Keratinocyte (primary cell): ENCODE measurements at regions not wholly inside any gene's neighbourhood (a gene's known extent, or its start where the extent isn't known, plus 50 kb on each side); places are given as distances from the start of the nearest gene placed in this dataset.
"Not testable (repeated sequence)": the region's sequence is repeated elsewhere in the genome, so short reads cannot be mapped to it uniquely, and the experiment has no call there.

Experiments used
- DNase-seq: peaks from one replicate; pipeline ENCODE4 v3.0.0-alpha.2; 2011; ENCODE audit warnings: low read depth, missing footprints, low spot score
- FAIRE-seq: peaks from 2 replicates; lab custom pipeline; 2011; peaks lifted over from hg19 to GRCh38; lab: Jason Lieb, UNC
- H2AFZ ChIP-seq: 2 replicates; pipeline ENCODE4 v1.6.0; 2012; ENCODE audit warnings: low read length, control low read depth, inconsistent platforms; ENCODE audit not compliant: control insufficient read depth
- H3K27ac ChIP-seq: 2 replicates; pipeline ENCODE4 v1.5.1; 2011; ENCODE audit warnings: low read length; ENCODE audit not compliant: control insufficient read depth, insufficient read depth
- H3K27me3 ChIP-seq: 3 replicates; pipeline ENCODE4 v1.6.0; 2011; ENCODE audit warnings: low read length; ENCODE audit not compliant: control insufficient read depth, insufficient read depth; ENCODE audit errors: extremely low read depth
- H3K36me3 ChIP-seq, 2 experiments: 2 replicates in 1 of 2; 3 replicates in 1 of 2; pipeline ENCODE4 v1.5.1; 2011; ENCODE audit warnings: low read length in 2 of 2, mild to moderate bottlenecking in 1 of 2; ENCODE audit not compliant: control insufficient read depth in 2 of 2, insufficient read depth in 2 of 2; ENCODE audit errors: extremely low read depth in 1 of 2
- H3K4me1 ChIP-seq: 3 replicates; pipeline ENCODE4 v1.5.1; 2011; ENCODE audit warnings: low read length; ENCODE audit not compliant: control insufficient read depth, insufficient read depth; ENCODE audit errors: extremely low read depth
- H3K4me2 ChIP-seq: 3 replicates; pipeline ENCODE4 v1.6.0; 2011; ENCODE audit warnings: low read depth, low read length; ENCODE audit not compliant: control insufficient read depth, insufficient read depth; ENCODE audit errors: extremely low read depth
- H3K4me3 ChIP-seq, 3 experiments: fragments of 200-600 bp in 1 of 3; sonication (generic) in 1 of 3; 2 replicates in 2 of 3; 3 replicates in 1 of 3; pipeline ENCODE4 v1.5.1; 2011 to 2016; ENCODE audit warnings: low read length in 3 of 3, mild to moderate bottlenecking in 3 of 3, control low read depth in 2 of 3, inconsistent platforms in 1 of 3, low read depth in 1 of 3, mixed read lengths in 1 of 3, mixed run types in 1 of 3, moderate library complexity in 1 of 3; ENCODE audit not compliant: control insufficient read depth in 2 of 3, insufficient read depth in 2 of 3; ENCODE audit errors: extremely low read depth in 1 of 3
- H3K79me2 ChIP-seq: 2 replicates; pipeline ENCODE4 v1.6.0; 2012; ENCODE audit warnings: low read length; ENCODE audit not compliant: control insufficient read depth, insufficient read depth
- H3K9ac ChIP-seq: 3 replicates; pipeline ENCODE4 v1.6.0; 2011; ENCODE audit warnings: low read length; ENCODE audit not compliant: control insufficient read depth, insufficient read depth; ENCODE audit errors: extremely low read depth
- H3K9me1 ChIP-seq: 3 replicates; pipeline ENCODE4 v1.6.0; 2011; ENCODE audit warnings: low read length; ENCODE audit not compliant: control insufficient read depth, insufficient read depth; ENCODE audit errors: extremely low read depth
- H3K9me3 ChIP-seq: 2 replicates; pipeline ENCODE4 v1.5.1; 2012; ENCODE audit warnings: low read depth, low read length; ENCODE audit not compliant: control insufficient read depth
- H4K20me1 ChIP-seq: 3 replicates; pipeline ENCODE4 v1.6.0; 2011; ENCODE audit warnings: low read length; ENCODE audit not compliant: control insufficient read depth, insufficient read depth; ENCODE audit errors: extremely low read depth
- CTCF ChIP-seq, 3 experiments: IDR thresholded peaks in 1 of 3; conservative IDR thresholded peaks in 1 of 3; optimal IDR thresholded peaks in 1 of 3; 2 replicates in 2 of 3; 3 replicates in 1 of 3; pipeline versions ENCODE3 to v1.5.1; 2011; ENCODE audit warnings: low read length in 3 of 3, mild to moderate bottlenecking in 3 of 3, moderate library complexity in 2 of 3, control low read depth in 1 of 3, inconsistent platforms in 1 of 3; ENCODE audit not compliant: insufficient read depth in 2 of 3; ENCODE audit errors: extremely low read depth in 1 of 3
- EZH2 ChIP-seq: IDR thresholded peaks from one replicate; pipeline ENCODE4 v1.6.1; 2012; ENCODE audit warnings: inconsistent platforms, mild to moderate bottlenecking, low read length, moderate library complexity
- dilution Hi-C: fragments of 300-500 bp; cut with MboI; formaldehyde crosslinking; loops from one replicate; pipeline ENCODE4 v1.7.0; 2020; ENCODE audit warnings: low sequenced_read_pairs; ENCODE audit not compliant: extremely low pct_ligation_motif_present

GRCh38 chr20:26208296-26209091 lies 511.8 kb upstream of the ZNF337 start:
- no peak overlapping the region for H3K9ac ChIP-seq
- H3K4me2 ChIP-seq = peak overlapping the region; percentile 32
- no peaks in the 10 kb centered on the region for H3K79me2 ChIP-seq
- no peaks in the 10 kb centered on the region for H3K9me3 ChIP-seq
- FAIRE-seq (peak; percentile 88), DNase-seq (no peak)
- no peaks in the 10 kb centered on the region for H3K4me1 ChIP-seq
- H3K27ac ChIP-seq = no peak overlapping the region
- H3K9me1 ChIP-seq = no peaks in the 10 kb centered on the region
- peaks cover 24% of the 10 kb centered on the region for H3K27me3 ChIP-seq
- no peaks in the 10 kb centered on the region for H4K20me1 ChIP-seq
- H2AFZ ChIP-seq = peak overlapping the region; percentile 19
- no peaks in the 10 kb centered on the region for H3K36me3 ChIP-seq
- peak overlapping the region in 2 of 3 experiments; percentile 20 for H3K4me3 ChIP-seq
- dilution Hi-C loops = no loop called here
- no peak for TF ChIP-seq CTCF (optimal IDR thresholded peaks at IDR 0.05 in 1 of 3, IDR thresholded peaks at IDR 0.05 in 1 of 3, conservative IDR thresholded peaks at IDR 0.05 in 1 of 3; ENCODE audit: extremely low read depth in 1 of 3, insufficient read depth in 2 of 3, low read length in 3 of 3)
- peak; percentile 95 for TF ChIP-seq EZH2

DNA sequence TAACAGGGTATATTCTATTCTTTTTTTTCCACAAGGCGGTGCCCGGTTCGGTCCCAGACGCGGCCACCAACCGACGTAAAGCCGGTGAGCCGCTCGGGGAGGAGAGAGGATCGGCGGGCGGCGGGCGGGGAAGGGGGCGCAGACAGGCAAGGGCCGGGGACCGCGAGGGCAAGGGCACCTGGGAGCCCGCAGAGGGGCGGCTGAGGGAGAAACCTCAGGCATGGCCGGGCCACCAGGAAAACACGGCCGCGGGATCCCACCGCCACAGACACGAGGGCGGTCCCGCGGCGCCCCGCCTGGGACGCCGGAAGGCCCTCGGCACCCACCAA lies 511.3 kb upstream of the ZNF337 start:
- FAIRE-seq, H4K20me1 ChIP-seq, H3K79me2 ChIP-seq, H3K36me3 ChIP-seq, H3K9me3 ChIP-seq, H3K4me1 ChIP-seq, dilution Hi-C loops, DNase-seq, H3K27ac ChIP-seq, H3K9ac ChIP-seq, H2AFZ ChIP-seq, H3K4me3 ChIP-seq, H3K9me1 ChIP-seq: not testable (repeated sequence)
- peaks cover 24% of the 10 kb centered on the region for H3K27me3 ChIP-seq
- H3K4me2 ChIP-seq = peak overlapping the region; percentile 5
